ENCODE measurements at regions not wholly inside any gene's neighbourhood (a gene's known extent, or its start where the extent isn't known, plus 50 kb on each side); places are given as distances from the start of the nearest gene placed in this dataset.

DNA sequence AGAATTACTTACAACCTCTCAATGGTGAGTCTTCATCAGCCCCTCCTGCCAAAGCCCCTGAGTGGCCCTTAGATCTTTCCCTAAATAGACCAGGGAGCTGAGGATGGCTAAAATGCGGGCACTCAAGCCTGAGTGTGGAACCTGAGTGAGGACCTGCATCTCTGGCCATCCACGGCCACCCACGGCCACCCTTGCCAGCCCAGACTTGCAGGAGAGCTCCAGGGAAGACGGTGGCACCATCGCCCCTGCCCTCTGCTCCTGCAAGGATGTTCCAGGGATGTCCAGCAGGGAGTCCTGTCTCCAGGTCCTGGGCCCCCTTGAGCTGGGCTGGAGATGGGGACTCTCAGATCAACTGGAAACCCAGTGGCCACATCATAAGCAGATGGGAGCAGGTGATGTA, 68.2 kb upstream of the OLFM1 start:
- TF ChIP-seq, protein P1, sequence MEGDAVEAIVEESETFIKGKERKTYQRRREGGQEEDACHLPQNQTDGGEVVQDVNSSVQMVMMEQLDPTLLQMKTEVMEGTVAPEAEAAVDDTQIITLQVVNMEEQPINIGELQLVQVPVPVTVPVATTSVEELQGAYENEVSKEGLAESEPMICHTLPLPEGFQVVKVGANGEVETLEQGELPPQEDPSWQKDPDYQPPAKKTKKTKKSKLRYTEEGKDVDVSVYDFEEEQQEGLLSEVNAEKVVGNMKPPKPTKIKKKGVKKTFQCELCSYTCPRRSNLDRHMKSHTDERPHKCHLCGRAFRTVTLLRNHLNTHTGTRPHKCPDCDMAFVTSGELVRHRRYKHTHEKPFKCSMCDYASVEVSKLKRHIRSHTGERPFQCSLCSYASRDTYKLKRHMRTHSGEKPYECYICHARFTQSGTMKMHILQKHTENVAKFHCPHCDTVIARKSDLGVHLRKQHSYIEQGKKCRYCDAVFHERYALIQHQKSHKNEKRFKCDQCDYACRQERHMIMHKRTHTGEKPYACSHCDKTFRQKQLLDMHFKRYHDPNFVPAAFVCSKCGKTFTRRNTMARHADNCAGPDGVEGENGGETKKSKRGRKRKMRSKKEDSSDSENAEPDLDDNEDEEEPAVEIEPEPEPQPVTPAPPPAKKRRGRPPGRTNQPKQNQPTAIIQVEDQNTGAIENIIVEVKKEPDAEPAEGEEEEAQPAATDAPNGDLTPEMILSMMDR (IDR thresholded peaks at IDR 0.05), result no peak
- no peak for TF ChIP-seq POLR2A (IDR thresholded peaks at IDR 0.05)
